NAMALWA (cell line): ENCODE measurements at regions not wholly inside any gene's neighbourhood (a gene's known extent, or its start where the extent isn't known, plus 50 kb on each side); places are given as distances from the start of the nearest gene placed in this dataset.
"Not testable (repeated sequence)": the region's sequence is repeated elsewhere in the genome, so short reads cannot be mapped to it uniquely, and the experiment has no call there.

Source experiments
- DNase-seq: peaks from one replicate; pipeline ENCODE4 v3.0.0-alpha.2; 2015; ENCODE audit warnings: low spot score

DNA sequence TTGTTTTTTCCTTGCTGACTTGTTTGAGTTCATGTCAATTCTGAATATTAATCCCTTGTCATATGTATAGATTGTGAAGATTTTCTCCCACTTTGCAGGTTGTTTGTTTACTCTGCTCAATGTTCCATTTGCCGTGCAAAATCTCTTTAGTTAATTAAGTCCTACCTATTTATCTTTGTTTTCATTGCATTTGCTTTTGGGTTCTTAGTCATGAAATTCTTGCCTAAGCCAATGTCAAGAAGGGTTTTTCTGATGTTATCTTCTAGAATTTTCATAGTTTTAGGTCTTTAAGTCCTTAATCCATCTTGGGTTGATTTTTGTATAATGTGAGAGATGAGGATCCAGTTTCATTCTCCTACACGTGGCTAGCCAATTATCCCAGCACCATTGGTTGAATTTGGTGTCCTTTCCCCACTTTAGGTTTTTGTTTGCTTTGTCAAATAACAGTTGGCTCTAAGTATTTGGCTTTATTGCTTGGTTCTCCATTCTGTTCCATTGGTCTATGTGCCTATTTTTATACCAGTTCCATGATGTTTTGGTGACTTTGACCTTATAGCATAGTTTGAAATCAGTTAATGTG lies 163.1 kb upstream of the PGR start:
- DNase-seq, result no peak

DNA sequence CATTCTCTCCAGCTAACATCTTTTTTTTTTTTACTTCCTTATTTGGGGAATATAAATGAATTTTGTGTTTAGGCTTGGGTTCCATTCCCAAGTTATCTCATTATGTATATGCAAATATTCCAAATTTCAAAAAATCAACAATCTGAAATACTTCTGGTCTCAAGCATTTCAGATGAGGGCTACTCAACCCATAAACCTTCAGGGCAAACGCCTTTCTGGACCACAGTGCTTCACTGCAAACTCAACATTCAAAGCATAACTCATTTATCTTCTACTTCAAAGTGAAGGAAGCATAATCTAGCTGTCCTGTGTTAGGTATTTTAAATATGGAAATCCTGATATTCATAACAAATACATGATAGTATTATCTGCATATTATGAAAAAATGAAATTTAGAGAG lies 161.7 kb upstream of the PGR start:
- DNase-seq, result no peak

GRCh38 chr11:101288392-101288791 lies 158.8 kb upstream of the PGR start:
- DNase-seq, result no peak

GRCh38 chr11:101279728-101280127 lies 150.1 kb upstream of the PGR start:
- no peak for DNase-seq

DNA sequence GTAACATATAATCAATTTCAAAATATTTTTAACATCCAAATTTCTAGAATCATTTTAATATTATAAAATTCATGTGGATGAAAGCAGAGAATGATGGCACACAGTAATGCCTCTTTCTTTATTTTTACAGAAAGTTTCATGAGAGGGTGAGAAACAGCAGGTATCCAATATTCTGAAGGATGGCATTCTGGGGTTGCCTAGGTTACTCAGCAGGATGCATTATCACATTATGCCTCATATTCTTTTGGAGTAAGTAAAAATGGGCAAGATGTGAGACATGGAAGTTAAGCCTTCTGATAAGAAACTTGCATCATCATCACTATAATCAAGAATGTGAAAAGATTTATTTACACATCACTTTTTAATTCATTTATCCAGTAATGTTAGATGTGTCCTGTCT lies 148.7 kb upstream of the PGR start:
- DNase-seq, result no peak

- no peak for DNase-seq
These were observed 147.4 kb upstream of the PGR start for GRCh38 chr11:101277036-101277435.

DNA sequence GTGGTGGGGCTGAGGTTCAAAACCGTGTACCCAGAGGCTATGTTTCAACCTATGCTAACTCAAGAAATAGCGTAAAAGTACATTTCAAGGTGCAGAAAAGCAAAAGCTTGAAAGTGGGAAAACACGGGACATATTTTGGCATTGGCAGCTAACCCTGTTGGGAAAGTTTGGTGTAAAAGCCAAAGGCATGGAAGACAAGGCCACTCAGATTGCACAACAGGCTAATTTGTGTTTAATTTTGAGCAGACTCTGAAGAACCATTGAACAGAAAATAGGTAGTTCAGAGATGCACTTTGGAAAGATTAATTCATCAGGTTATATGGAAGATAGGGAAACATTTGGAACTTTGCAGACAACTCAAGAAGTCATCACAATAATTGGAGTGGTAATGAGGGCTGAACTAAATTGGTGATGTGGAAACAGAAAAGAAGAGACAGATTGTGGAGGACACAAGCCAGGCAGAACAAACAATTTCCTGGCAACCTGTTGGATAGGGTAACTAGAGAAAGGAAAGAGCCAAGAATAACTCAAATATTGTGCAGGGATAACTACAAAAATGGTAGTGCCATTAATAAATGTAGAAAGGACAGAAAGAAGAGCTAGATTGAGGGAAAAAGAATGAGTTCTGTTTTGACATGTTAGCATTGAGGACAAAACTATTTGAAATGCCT lies 140.5 kb upstream of the PGR start:
- no peak for DNase-seq

DNA sequence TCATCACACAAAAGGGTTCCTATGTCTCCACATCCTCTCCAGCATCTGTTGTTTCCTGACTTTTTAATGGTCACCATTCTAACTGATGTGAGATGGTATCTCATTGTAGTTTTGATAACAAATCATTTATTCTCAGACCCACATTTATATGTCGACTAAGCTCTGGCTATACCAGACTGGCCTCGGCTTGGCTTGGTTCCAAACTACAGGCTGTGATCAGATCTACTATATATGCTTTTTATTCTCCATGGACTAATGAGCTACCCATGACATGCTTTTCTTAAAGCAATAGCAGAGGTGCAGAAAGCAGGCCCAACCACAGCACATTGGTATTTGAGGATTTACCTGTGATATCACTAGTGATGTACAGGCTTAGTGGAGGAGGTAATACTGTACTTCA lies 139.8 kb upstream of the PGR start:
- DNase-seq, result no peak

DNA sequence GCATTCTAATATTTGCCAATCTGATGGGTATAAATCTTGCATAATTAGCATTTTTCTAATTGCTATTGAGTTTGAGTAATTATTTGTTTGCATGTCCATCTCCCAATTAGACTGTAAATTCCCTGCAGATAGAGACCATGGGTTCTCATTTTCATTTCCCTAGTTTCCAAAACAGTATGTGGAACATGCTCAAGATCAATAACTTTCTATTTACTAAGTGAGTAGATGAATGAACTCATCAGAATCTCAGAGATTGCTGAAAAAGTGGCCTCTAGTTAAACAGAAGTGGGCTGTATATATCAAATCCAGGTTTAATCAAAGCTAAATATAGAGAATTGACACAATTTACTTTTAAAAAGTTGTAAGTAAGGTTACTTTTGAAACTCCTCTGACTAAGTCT lies 138.0 kb upstream of the PGR start:
- no peak for DNase-seq

DNA sequence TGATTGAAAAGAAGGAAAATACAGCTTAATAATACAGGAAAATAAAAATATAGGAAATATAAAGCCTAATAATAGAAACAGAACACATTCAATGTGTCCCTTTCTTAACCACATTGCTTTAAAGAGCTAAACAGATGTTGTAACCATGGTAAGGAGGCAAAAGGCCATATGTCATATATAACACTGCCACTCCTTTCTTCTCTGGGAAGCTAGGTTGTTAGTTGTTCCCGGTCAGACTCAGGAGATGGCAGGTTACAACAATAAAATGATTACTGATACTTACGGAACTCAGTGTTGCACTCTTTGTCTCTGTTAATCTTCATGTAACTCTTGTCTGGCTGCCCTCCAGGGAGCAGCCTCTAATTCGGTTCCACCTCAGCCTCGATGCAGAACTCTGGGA lies 134.7 kb upstream of the PGR start:
- no peak for DNase-seq

DNA sequence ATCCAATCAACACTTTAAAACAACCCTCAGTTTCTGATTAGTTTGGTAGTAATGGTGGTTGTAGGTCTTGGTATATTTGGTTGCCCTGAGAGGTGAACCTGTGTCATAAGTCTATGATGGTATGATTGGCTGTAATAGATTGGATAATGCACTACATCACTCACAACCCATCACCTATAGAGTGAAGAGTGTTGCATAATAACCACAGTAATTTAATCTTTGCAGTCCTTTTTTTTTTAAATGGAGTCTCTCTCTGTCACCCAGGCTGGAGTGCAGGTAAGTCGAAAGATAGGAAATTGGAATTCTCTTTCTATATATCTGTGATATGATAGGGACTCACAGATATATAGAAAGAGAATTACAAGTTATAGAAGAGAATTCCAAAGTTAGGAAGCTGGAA lies 133.4 kb upstream of the PGR start:
- DNase-seq, result no peak

DNA sequence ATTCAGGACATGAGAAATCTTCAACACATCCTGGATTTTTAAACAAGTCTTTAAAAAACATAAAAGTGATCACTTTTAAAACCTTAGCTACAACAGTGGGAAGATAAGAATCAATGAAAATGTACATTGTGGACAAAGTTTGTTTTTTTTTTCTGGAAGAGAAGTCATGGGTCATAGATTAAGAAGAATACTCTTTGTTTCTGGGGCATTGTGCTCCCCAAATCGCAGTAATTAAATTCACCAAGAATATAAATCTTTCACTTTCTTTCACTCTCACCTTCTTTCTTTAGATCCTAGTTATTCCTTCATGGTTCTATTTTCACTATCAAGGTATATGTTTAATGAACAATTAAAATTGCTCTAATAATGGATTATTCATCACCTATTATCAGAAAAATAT lies 132.6 kb upstream of the PGR start:
- DNase-seq, result no peak

GRCh38 chr11:101255036-101255435 lies 125.4 kb upstream of the PGR start:
- no peak for DNase-seq

DNA sequence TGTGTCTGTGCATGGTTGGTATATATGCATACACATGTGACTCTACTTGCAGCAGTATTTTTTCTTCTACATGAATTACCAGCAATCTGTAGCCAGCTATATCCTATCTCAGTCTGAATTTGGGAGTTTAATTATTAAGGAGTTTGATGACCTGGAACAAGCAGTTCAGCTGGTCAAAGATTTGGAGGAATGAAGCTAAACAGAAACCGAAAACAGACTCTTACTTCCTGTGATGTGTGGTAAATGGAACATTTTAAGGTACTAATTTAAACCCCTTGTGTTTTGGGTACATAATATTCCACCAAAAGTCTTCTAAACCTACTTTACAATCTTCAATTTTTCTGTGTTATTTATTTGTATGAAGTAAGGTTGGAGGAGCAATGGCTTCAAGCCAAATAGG lies 124.4 kb upstream of the PGR start:
- no peak for DNase-seq

DNA sequence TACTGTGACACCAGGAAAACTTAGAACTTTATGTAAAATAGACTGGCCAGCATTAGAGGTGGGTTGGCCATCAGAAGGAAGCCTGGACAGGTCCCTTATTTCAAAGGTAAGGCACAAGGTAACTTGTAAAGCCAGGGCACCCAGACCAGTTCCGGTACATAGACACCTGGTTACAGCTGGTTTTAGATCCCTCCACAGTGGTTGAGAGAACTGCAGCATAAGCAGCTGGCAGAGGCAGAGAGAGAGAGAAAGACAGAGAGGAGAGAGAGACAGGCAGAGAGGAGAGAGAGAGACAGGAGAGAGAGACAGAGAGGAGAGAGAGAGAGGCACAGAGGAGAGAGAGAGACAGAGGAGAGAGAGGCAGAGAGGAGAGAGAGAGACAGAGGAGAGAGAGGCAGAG lies 116.0 kb upstream of the PGR start:
- not testable (repeated sequence) for DNase-seq

GRCh38 chr11:101245081-101245480 lies 115.5 kb upstream of the PGR start:
- not testable (repeated sequence) for DNase-seq

- DNase-seq, result no peak
These were observed 111.7 kb upstream of the PGR start for GRCh38 chr11:101241160-101241795.

GRCh38 chr11:101231207-101231834 lies 101.7 kb upstream of the PGR start:
- not testable (repeated sequence) for DNase-seq

DNA sequence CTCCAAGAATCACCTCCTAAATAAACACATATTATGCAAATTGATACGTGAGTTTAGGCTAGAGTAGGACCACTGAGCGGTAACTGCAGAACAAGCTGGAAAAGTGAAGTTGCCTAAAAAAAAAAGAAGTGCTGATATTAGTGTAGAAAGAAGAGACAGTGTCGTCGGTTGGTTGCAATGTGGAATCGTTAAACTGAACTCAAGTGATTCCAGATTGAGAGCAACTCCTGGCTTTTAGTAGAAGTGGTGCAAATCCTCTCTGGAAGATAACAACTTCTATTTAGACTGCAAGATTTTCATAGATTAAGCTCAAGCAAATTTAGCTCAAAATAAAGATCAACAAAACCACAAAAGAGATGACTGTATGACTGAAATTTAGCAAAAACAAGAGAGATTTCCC lies 97.0 kb upstream of the PGR start:
- no peak for DNase-seq

DNA sequence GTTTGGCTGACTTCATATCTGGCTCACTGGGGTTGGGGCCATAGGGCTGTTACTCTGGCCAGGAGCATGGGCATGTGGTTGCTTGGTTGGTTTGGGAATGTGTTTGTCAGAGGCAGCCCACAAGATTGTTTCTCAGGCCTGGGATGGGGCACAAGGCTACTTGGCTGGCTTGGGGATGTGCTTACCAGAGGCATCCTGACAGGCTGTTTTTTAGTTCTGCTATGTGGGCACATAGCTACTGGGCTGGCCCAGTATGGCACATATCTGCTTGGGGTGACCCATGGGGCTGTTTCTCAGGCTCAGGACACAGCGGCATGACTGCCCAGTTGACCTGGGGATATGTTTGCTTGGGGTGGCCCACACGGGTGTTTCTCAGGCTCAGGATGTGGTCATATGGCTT lies 94.6 kb upstream of the PGR start:
- no peak for DNase-seq

DNA sequence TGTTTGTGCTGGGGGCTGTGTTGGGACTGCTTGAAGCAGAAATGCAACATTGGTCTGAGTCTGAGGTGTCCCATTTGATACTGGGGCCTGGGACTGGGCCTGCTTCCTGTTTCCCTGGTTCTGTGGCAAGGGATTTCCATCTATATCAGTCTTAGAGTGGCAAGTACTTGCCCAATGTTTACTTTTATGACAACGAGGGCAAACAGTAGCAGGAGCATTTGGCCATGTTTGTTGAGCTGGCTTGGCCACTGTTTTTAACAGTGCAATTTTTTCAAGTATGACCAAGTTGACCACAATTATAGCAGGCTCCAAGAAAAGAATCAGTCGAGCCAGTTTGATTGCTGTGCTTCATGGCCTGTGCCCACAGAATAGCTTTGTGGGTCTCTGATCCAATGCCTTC lies 88.5 kb upstream of the PGR start:
- DNase-seq, result not testable (repeated sequence)

- not testable (repeated sequence) for DNase-seq
These were observed 86.5 kb upstream of the PGR start for GRCh38 chr11:101216091-101216490.

- DNase-seq, result no peak
These were observed 85.5 kb upstream of the PGR start for GRCh38 chr11:101215069-101215468.
